CD4-positive, alpha-beta T cell treated with Interleukin-12 subunit alpha and Interleukin-12 subunit beta, for 1 hour (primary cell): ENCODE measurements at regions not wholly inside any gene's neighbourhood (a gene's known extent, or its start where the extent isn't known, plus 50 kb on each side); places are given as distances from the start of the nearest gene placed in this dataset.

Experiments used
- DNase-seq: peaks from one replicate; pipeline ENCODE4 v3.0.0-alpha.2; 2020

GRCh38 chr15:70272565-70273355, 175.0 kb upstream of the TLE3 start:
- no peak for DNase-seq

- no peak for DNase-seq
These were observed 173.8 kb upstream of the TLE3 start for GRCh38 chr15:70271422-70272088.

- DNase-seq = no peak
These were observed 173.0 kb upstream of the TLE3 start for GRCh38 chr15:70270752-70271111.

GRCh38 chr15:70269991-70270751, 172.5 kb upstream of the TLE3 start:
- no peak for DNase-seq

GRCh38 chr15:70269311-70269911, 171.7 kb upstream of the TLE3 start:
- no peak for DNase-seq

- no peak for DNase-seq
These were observed 171.1 kb upstream of the TLE3 start for GRCh38 chr15:70268698-70269251.

GRCh38 chr15:70267879-70268278, 170.2 kb upstream of the TLE3 start:
- DNase-seq = no peak

- DNase-seq = no peak
These were observed 169.6 kb upstream of the TLE3 start for GRCh38 chr15:70267306-70267705.

GRCh38 chr15:70266412-70267121, 168.8 kb upstream of the TLE3 start:
- DNase-seq = peak; percentile 39

GRCh38 chr15:70265986-70266385, 168.3 kb upstream of the TLE3 start:
- no peak for DNase-seq

- no peak for DNase-seq
These were observed 167.8 kb upstream of the TLE3 start for GRCh38 chr15:70265466-70265978.

- DNase-seq = no peak
These were observed 167.2 kb upstream of the TLE3 start for GRCh38 chr15:70264738-70265465.

- no peak for DNase-seq
These were observed 166.4 kb upstream of the TLE3 start for GRCh38 chr15:70264014-70264582.

GRCh38 chr15:70262591-70263274, 165.0 kb upstream of the TLE3 start:
- DNase-seq = no peak

- no peak for DNase-seq
These were observed 164.5 kb upstream of the TLE3 start for GRCh38 chr15:70262171-70262570.

- no peak for DNase-seq
These were observed 163.4 kb upstream of the TLE3 start for GRCh38 chr15:70261083-70261482.

GRCh38 chr15:70260580-70260979, 162.9 kb upstream of the TLE3 start:
- DNase-seq = no peak

- DNase-seq = no peak
These were observed 162.2 kb upstream of the TLE3 start for GRCh38 chr15:70259640-70260508.

GRCh38 chr15:70259028-70259424, 161.3 kb upstream of the TLE3 start:
- DNase-seq = peak; percentile 66
